Fibroblast of lung (primary cell): ENCODE measurements at regions not wholly inside any gene's neighbourhood (a gene's known extent, or its start where the extent isn't known, plus 50 kb on each side); places are given as distances from the start of the nearest gene placed in this dataset.

ENCODE experiments used
- EZH2 ChIP-seq: IDR thresholded peaks from 2 replicates; pipeline ENCODE4 v1.5.1; 2012; ENCODE audit warnings: low read length, control low read depth, mild to moderate bottlenecking; ENCODE audit errors: missing control alignments
- TF ChIP-seq, protein P1 (sequence below), 2 donors: IDR thresholded peaks in 1 of 2; conservative IDR thresholded peaks in 1 of 2; 1 replicate in 1 of 2; 2 replicates in 1 of 2; pipeline ENCODE4 v1.5.1; 2011 to 2012; ENCODE audit warnings: low read length in 2 of 2, control low read depth in 1 of 2, inconsistent platforms in 1 of 2, low read depth in 1 of 2, mild to moderate bottlenecking in 1 of 2

DNA sequence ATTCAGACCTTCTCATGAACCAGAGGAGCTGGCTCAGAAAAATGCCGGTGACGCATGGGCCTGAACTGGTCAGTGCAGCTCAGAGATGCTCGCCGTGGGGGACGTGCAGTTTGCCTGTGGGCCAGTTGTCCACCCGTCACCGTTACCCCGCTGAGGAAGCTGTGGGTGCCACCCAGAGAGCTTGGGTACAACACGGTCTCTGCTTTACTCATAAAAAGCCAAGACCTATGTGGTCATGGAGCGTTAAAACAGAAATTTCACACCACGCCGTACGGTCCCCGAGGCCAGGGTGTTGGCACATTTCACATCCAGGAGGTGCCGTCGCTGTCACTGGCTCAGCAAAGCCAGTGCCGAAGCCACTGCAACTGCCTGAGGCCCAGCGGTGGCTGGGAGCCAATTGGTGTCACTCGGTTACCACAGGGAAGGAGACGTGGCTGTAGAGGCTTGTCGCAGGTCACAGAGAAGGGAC, 120.9 kb downstream of the METRNL start:
- TF ChIP-seq, protein P1, sequence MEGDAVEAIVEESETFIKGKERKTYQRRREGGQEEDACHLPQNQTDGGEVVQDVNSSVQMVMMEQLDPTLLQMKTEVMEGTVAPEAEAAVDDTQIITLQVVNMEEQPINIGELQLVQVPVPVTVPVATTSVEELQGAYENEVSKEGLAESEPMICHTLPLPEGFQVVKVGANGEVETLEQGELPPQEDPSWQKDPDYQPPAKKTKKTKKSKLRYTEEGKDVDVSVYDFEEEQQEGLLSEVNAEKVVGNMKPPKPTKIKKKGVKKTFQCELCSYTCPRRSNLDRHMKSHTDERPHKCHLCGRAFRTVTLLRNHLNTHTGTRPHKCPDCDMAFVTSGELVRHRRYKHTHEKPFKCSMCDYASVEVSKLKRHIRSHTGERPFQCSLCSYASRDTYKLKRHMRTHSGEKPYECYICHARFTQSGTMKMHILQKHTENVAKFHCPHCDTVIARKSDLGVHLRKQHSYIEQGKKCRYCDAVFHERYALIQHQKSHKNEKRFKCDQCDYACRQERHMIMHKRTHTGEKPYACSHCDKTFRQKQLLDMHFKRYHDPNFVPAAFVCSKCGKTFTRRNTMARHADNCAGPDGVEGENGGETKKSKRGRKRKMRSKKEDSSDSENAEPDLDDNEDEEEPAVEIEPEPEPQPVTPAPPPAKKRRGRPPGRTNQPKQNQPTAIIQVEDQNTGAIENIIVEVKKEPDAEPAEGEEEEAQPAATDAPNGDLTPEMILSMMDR (conservative IDR thresholded peaks at IDR 0.05 in 1 of 2, IDR thresholded peaks at IDR 0.05 in 1 of 2; ENCODE audit: low read depth in 1 of 2, low read length in 2 of 2), result no peak
- no peak for TF ChIP-seq EZH2
